Peyer's patch (tissue), 4 donors: ENCODE measurements at regions not wholly inside any gene's neighbourhood (a gene's known extent, or its start where the extent isn't known, plus 50 kb on each side); places are given as distances from the start of the nearest gene placed in this dataset.
A peak's percentile ranks its signal among the peaks of the same experiment; 100 is the strongest.

Experiments used
- DNase-seq, 3 donors: peaks; one replicate each; pipeline ENCODE4 v3.0.0-alpha.2; 2017 to 2019
- H3K27ac ChIP-seq, 4 donors: fragments of 200-600 bp; sonication (generic); one replicate each; pipeline ENCODE4 v1.5.1; 2016 to 2019
- H3K27me3 ChIP-seq, 2 donors: fragments of 200-600 bp; sonication (generic); one replicate each; pipeline ENCODE4 v1.5.1; 2019
- H3K36me3 ChIP-seq, 3 donors: fragments of 200-600 bp; sonication (generic); one replicate each; pipeline ENCODE4 v1.5.1; 2016 to 2019
- H3K4me1 ChIP-seq, 4 donors: fragments of 200-600 bp; sonication (generic); one replicate each; pipeline ENCODE4 v1.5.1; 2016 to 2019
- H3K4me3 ChIP-seq, 4 donors: fragments of 200-600 bp; sonication (generic); 1 replicate in 3 of 4; 2 replicates in 1 of 4; pipeline ENCODE4 v1.5.1; 2016 to 2019; ENCODE audit warnings: mild to moderate bottlenecking in 1 of 4
- H3K9me3 ChIP-seq, 4 donors: fragments of 200-600 bp; sonication (generic); one replicate each; pipeline ENCODE4 v1.5.1; 2016 to 2019; ENCODE audit warnings: mild to moderate bottlenecking in 1 of 4
- CTCF ChIP-seq, 6 experiments: fragments of 450-650 bp in 4 of 6; fragments of 200-600 bp in 2 of 6; sonication (generic) in 1 of 6; IDR thresholded peaks; one replicate each; pipeline ENCODE4 v1.5.1; 2017 to 2019; ENCODE audit warnings: antibody characterized with exemption in 6 of 6, mild to moderate bottlenecking in 3 of 6, moderate library complexity in 1 of 6
- POLR2A ChIP-seq, 2 donors: fragments of 450-650 bp; IDR thresholded peaks; one replicate each; pipeline ENCODE4 v1.5.1; 2017; ENCODE audit warnings: antibody characterized with exemption in 2 of 2, mild to moderate bottlenecking in 2 of 2, moderate library complexity in 2 of 2

- H3K9me3 ChIP-seq = no peaks in the 10 kb centered on the region
- DNase-seq = no peak
- H3K36me3 ChIP-seq = no peaks in the 10 kb centered on the region
- no peaks in the 10 kb centered on the region for H3K27me3 ChIP-seq
- no peak for TF ChIP-seq CTCF (IDR thresholded peaks at IDR 0.05)
- TF ChIP-seq POLR2A (IDR thresholded peaks at IDR 0.05) = no peak
- no peak overlapping the region for H3K4me3 ChIP-seq
- H3K4me1 ChIP-seq = no peaks in the 10 kb centered on the region
- no peak overlapping the region for H3K27ac ChIP-seq
Measured at GRCh38 chr9:87322840-87323635, 174.6 kb upstream of the DAPK1 start.

- H3K4me1 ChIP-seq = no peaks in the 10 kb centered on the region
- H3K27ac ChIP-seq = no peak overlapping the region
- no peaks in the 10 kb centered on the region for H3K27me3 ChIP-seq
- no peak for DNase-seq
- H3K36me3 ChIP-seq = no peaks in the 10 kb centered on the region
- H3K4me3 ChIP-seq = no peak overlapping the region
- no peaks in the 10 kb centered on the region for H3K9me3 ChIP-seq
- TF ChIP-seq CTCF (IDR thresholded peaks at IDR 0.05) (no peak), POLR2A (IDR thresholded peaks at IDR 0.05) (no peak)
Measured at GRCh38 chr9:87323928-87324327, 173.7 kb upstream of the DAPK1 start.

- no peak for DNase-seq
- TF ChIP-seq POLR2A (IDR thresholded peaks at IDR 0.05) (no peak), CTCF (IDR thresholded peaks at IDR 0.05) (peak in 5 of 6 experiments; percentile 55 to 95 (median 82))
- H3K27ac ChIP-seq = no peak overlapping the region
Measured at GRCh38 chr9:87324613-87325194, 173.0 kb upstream of the DAPK1 start.

GRCh38 chr9:87327575-87328125, 170.0 kb upstream of the DAPK1 start:
- no peaks in the 10 kb centered on the region for H3K27me3 ChIP-seq
- no peak overlapping the region for H3K4me3 ChIP-seq
- TF ChIP-seq CTCF (IDR thresholded peaks at IDR 0.05) (no peak), POLR2A (IDR thresholded peaks at IDR 0.05) (no peak)
- H3K4me1 ChIP-seq = no peaks in the 10 kb centered on the region
- DNase-seq = no peak
- H3K27ac ChIP-seq = no peak overlapping the region
- peaks cover 0 to 4% (median 0%) of the 10 kb centered on the region in 4 donors for H3K9me3 ChIP-seq
- H3K36me3 ChIP-seq = no peaks in the 10 kb centered on the region

More at GRCh38 chr9:87324613-87325194, 173.0 kb upstream of the DAPK1 start:
- H3K4me1 ChIP-seq = no peaks in the 10 kb centered on the region
- H3K4me3 ChIP-seq = no peak overlapping the region
- no peaks in the 10 kb centered on the region for H3K27me3 ChIP-seq
- H3K9me3 ChIP-seq = no peaks in the 10 kb centered on the region
- H3K36me3 ChIP-seq = no peaks in the 10 kb centered on the region

GRCh38 chr9:87333802-87334201, 163.9 kb upstream of the DAPK1 start:
- no peaks in the 10 kb centered on the region for H3K36me3 ChIP-seq
- DNase-seq = no peak
- H3K4me1 ChIP-seq = peaks cover 0 to 4% (median 0%) of the 10 kb centered on the region in 4 donors
- no peak for TF ChIP-seq CTCF (IDR thresholded peaks at IDR 0.05)
- TF ChIP-seq POLR2A (IDR thresholded peaks at IDR 0.05) = no peak
- H3K27ac ChIP-seq = no peak overlapping the region
- H3K27me3 ChIP-seq = no peaks in the 10 kb centered on the region
- H3K9me3 ChIP-seq = peaks cover 0 to 4% (median 0%) of the 10 kb centered on the region in 4 donors
- no peak overlapping the region for H3K4me3 ChIP-seq
